Heart right ventricle (tissue), 16 donors: ENCODE measurements at regions not wholly inside any gene's neighbourhood (a gene's known extent, or its start where the extent isn't known, plus 50 kb on each side); places are given as distances from the start of the nearest gene placed in this dataset.

Experiments
- ATAC-seq, 8 donors: fragments of 200-7000 bp; cut with Tn5 transposase; one replicate each; pipeline ENCODE4 v1.9.1; 2020; ENCODE audit warnings: mild to moderate bottlenecking in 8 of 8, moderate library complexity in 8 of 8, moderate number of reproducible peaks in 1 of 8
- DNase-seq, 2 donors: peaks; one replicate each; pipeline ENCODE4 v3.0.0-alpha.2; 2020
- H3K27ac ChIP-seq, 10 donors: fragments of 200-600 bp; sonication (generic) in 2 of 10; one replicate each; pipeline versions ENCODE4 v1.5.0 to v1.8.0; 2020 to 2022; ENCODE audit warnings: mild to moderate bottlenecking in 3 of 10
- H3K27me3 ChIP-seq, 7 donors: fragments of 200-600 bp; one replicate each; pipeline ENCODE4 v1.8.0; 2021 to 2022; ENCODE audit warnings: mild to moderate bottlenecking in 2 of 7
- H3K36me3 ChIP-seq, 9 donors: fragments of 200-600 bp; sonication (generic) in 1 of 9; one replicate each; pipeline versions ENCODE4 v1.5.0 to v1.8.0; 2020 to 2022; ENCODE audit warnings: mild to moderate bottlenecking in 2 of 9
- H3K4me1 ChIP-seq, 9 donors: fragments of 200-600 bp; sonication (generic) in 1 of 9; one replicate each; pipeline versions ENCODE4 v1.5.0 to v1.8.0; 2020 to 2022; ENCODE audit warnings: mild to moderate bottlenecking in 4 of 9
- H3K4me3 ChIP-seq, 10 donors: fragments of 200-600 bp; sonication (generic) in 2 of 10; one replicate each; pipeline versions ENCODE4 v1.5.0 to v1.8.0; 2020 to 2022; ENCODE audit warnings: mild to moderate bottlenecking in 7 of 10, moderate library complexity in 2 of 10
- H3K9me3 ChIP-seq, 11 donors: fragments of 200-600 bp in 10 of 11; sonication (generic) in 2 of 11; one replicate each; pipeline versions ENCODE4 v1.5.0 to v1.8.0; 2013 to 2022; ENCODE audit warnings: mild to moderate bottlenecking in 2 of 11, control low read depth in 1 of 11, moderate library complexity in 1 of 11
- CTCF ChIP-seq, 9 donors: fragments of 200-600 bp; sonication (generic) in 2 of 9; IDR thresholded peaks; one replicate each; pipeline versions ENCODE4 v1.5.0 to v1.8.0; 2021 to 2022; ENCODE audit warnings: antibody characterized with exemption in 9 of 9, mild to moderate bottlenecking in 5 of 9, moderate library complexity in 1 of 9
- WGBS, 2 donors: extraction: QIAGEN DNeasy Blood & Tissue Kit; methylation state at CpG; one replicate each; pipeline ENCODE4 v1.1.7; 2013; ENCODE audit warnings: inconsistent platforms in 1 of 2; 5-methylcytosine and 5-hydroxymethylcytosine counted together
- intact Hi-C, 10 donors: fragments of 100-400 bp; cut with DNase I; formaldehyde crosslinking; loops; one replicate each; pipeline versions ENCODE4 v1.11.1 to v1.14.2; 2022
- donor health status: Arrhythmogenic right ventricular cardiomyopathy.
- donor health status: ischemic (EF 13 %, LVEDD 7.1; RV severe dilation, severe dysfunction).
- donor health status: healthy with polysubstance abuse.
- donor health status: DM: no; HTN: yes; CAD: no.
- donor health status: DM: no; HTN: no; CAD: no.
- donor health status: ischemic (EF 25% LVEDD 6.9; RV normal size, moderate dysfunction).
- donor health status: ischemic (EF 25% LVEDD 5.7; RV mildly dilated, moderate dysfunction).
- donor health status: healthy.
- donor health status: DM: yes; HTN: yes; CAD: no.
- donor health status: Ischemic cardiomyopathy.
- donor health status: ischemic (EF 35%, LVEDD 5.7; RV mildly dilated, moderate dysfunction).
- donor health status: nonischemic (EF 11% LVEDD 7.7; RV severe dilation, severe dysfunction).
- donor health status: DM: yes; HTN: yes; CAD: no.
- donor health status: PGD.
- donor health status: ischemic (EF 29% LVEDD 5.4; RV normal size, mild dysfunction).
- donor health status: nonischemic (EF 23%, LVEDD 6.1; RV moderate dilation, normal function).

GRCh38 chr11:109048098-109048497 is 373.9 kb upstream of the C11orf87 start:
- H3K4me3 ChIP-seq: no peak overlapping the region
- no peak for TF ChIP-seq CTCF (IDR thresholded peaks at IDR 0.05)
- no peak for DNase-seq
- H3K9me3 ChIP-seq: no peaks in the 10 kb centered on the region
- no peak overlapping the region for H3K27ac ChIP-seq
- H3K4me1 ChIP-seq: no peaks in the 10 kb centered on the region
- H3K27me3 ChIP-seq: no peaks in the 10 kb centered on the region
- ATAC-seq: no peak
- no peaks in the 10 kb centered on the region for H3K36me3 ChIP-seq
- intact Hi-C loops: no loop called here

- WGBS, 2 donors: 80 to 81% methylated on average over 3 of the region's 3 CpGs
- H3K36me3 ChIP-seq: no peaks in the 10 kb centered on the region
- no peaks in the 10 kb centered on the region for H3K9me3 ChIP-seq
- no peak overlapping the region for H3K4me3 ChIP-seq
- no peaks in the 10 kb centered on the region for H3K27me3 ChIP-seq
- no peak for ATAC-seq
- TF ChIP-seq CTCF (IDR thresholded peaks at IDR 0.05): no peak
- DNase-seq: no peak
- intact Hi-C loops: no loop called here
- no peaks in the 10 kb centered on the region for H3K4me1 ChIP-seq
- H3K27ac ChIP-seq: no peak overlapping the region
These were observed 370.8 kb upstream of the C11orf87 start for GRCh38 chr11:109051200-109051599.

- no peaks in the 10 kb centered on the region for H3K36me3 ChIP-seq
- intact Hi-C loops: no loop called here
- no peak overlapping the region for H3K4me3 ChIP-seq
- WGBS, 2 donors: 77 to 91% methylated on average over 5 of the region's 5 CpGs
- H3K4me1 ChIP-seq: no peaks in the 10 kb centered on the region
- DNase-seq: no peak
- no peaks in the 10 kb centered on the region for H3K9me3 ChIP-seq
- no peak overlapping the region for H3K27ac ChIP-seq
- TF ChIP-seq CTCF (IDR thresholded peaks at IDR 0.05): no peak
- ATAC-seq: no peak
- H3K27me3 ChIP-seq: no peaks in the 10 kb centered on the region
These were observed 362.6 kb upstream of the C11orf87 start for GRCh38 chr11:109059402-109059801.

- no peak for DNase-seq
- WGBS, 2 donors: 82 to 93% methylated on average over 1 of the region's 1 CpG
- Histone ChIP-seq H3K27ac (no peak overlapping the region), H3K4me3 (no peak overlapping the region), H3K36me3 (no peaks in the 10 kb centered on the region), H3K4me1 (no peaks in the 10 kb centered on the region), H3K27me3 (no peaks in the 10 kb centered on the region), H3K9me3 (no peaks in the 10 kb centered on the region)
- ATAC-seq: no peak
- intact Hi-C loops: loop anchor here in 1 of 10 donors (10.0 kb wide), 1 partner anchor 87 kb away; no protein-coding TSS in a partner anchor
- TF ChIP-seq CTCF (IDR thresholded peaks at IDR 0.05): no peak
These were observed 360.6 kb upstream of the C11orf87 start for GRCh38 chr11:109061394-109061793.

GRCh38 chr11:109062445-109062844 is 359.5 kb upstream of the C11orf87 start:
- no peak overlapping the region for H3K4me3 ChIP-seq
- 78 to 80% methylated on average over 2 of the region's 2 CpGs for WGBS, 2 donors
- DNase-seq (no peak), ATAC-seq (no peak)
- H3K4me1 ChIP-seq: no peaks in the 10 kb centered on the region
- no peaks in the 10 kb centered on the region for H3K27me3 ChIP-seq
- no peak for TF ChIP-seq CTCF (IDR thresholded peaks at IDR 0.05)
- intact Hi-C loops: loop anchor here in 1 of 10 donors (10.0 kb wide), 1 partner anchor 88 kb away; no protein-coding TSS in a partner anchor
- no peaks in the 10 kb centered on the region for H3K9me3 ChIP-seq
- no peak overlapping the region for H3K27ac ChIP-seq
- H3K36me3 ChIP-seq: no peaks in the 10 kb centered on the region
